A549 (cell line): ENCODE measurements at regions not wholly inside any gene's neighbourhood (a gene's known extent, or its start where the extent isn't known, plus 50 kb on each side); places are given as distances from the start of the nearest gene placed in this dataset.
A peak's percentile ranks its signal among the peaks of the same experiment; 100 is the strongest.

ENCODE experiments used
- ATAC-seq, 2 experiments: fragments of 200-7000 bp in 1 of 2; fragments of >200 bp in 1 of 2; cut with Nextera tagmentation in 1 of 2; cut with Tn5 transposase in 1 of 2; 3 replicates each; pipeline versions ENCODE4 v1.8.0 to v1.9.1; 2018 to 2020; ENCODE audit warnings: mild to moderate bottlenecking in 1 of 2, moderate library complexity in 1 of 2
- CTCF ChIA-PET: fragments of 300-600 bp; sonication (Branson Sonifier 250); formaldehyde crosslinking; extraction: SDS; loops from one replicate; lab custom pipeline; 2021; ENCODE audit warnings: antibody characterized with exemption, inconsistent platforms; lab: Yijun Ruan, JAX
- POLR2A ChIA-PET: fragments of 350-600 bp; formaldehyde crosslinking; extraction: SDS; loops from one replicate; lab custom pipeline; 2021; ENCODE audit warnings: antibody characterized with exemption, inconsistent platforms; lab: Yijun Ruan, JAX
- DNase-seq, 2 experiments: peaks; one replicate each; pipeline versions ENCODE4 v3.0.0 to v3.0.0-alpha.2; 2011 to 2016; ENCODE audit warnings: low read depth in 1 of 2, low spot score in 1 of 2
- FAIRE-seq: peaks from 2 replicates; lab custom pipeline; 2011; peaks lifted over from hg19 to GRCh38; lab: Jason Lieb, UNC
- H3K27ac ChIP-seq, 2 experiments: fragments of >200 bp; sonication (Bioruptor Twin); formaldehyde crosslinking; 3 replicates each; pipeline ENCODE4 v1.5.1; 2016 to 2017
- H3K4me1 ChIP-seq: fragments of >200 bp; sonication (Bioruptor Twin); formaldehyde crosslinking; 3 replicates; pipeline ENCODE4 v1.6.1; 2016
- H3K4me2 ChIP-seq: fragments of >200 bp; sonication (Bioruptor Twin); formaldehyde crosslinking; 3 replicates; pipeline ENCODE4 v1.6.1; 2016
- H3K4me3 ChIP-seq: fragments of >200 bp; sonication (Bioruptor Twin); formaldehyde crosslinking; 3 replicates; pipeline ENCODE4 v1.5.1; 2016
- H3K9me3 ChIP-seq: fragments of >200 bp; sonication (Bioruptor Twin); formaldehyde crosslinking; 3 replicates; pipeline ENCODE4 v1.6.1; 2016
- BHLHE40 ChIP-seq: IDR thresholded peaks from 2 replicates; pipeline ENCODE4 v1.6.1; 2012; ENCODE audit warnings: low read depth, low read length, inconsistent platforms
- CBX2 ChIP-seq: fragments of 200-600 bp; sonication (generic); IDR thresholded peaks from 2 replicates; pipeline ENCODE4 v1.6.1; 2016; ENCODE audit warnings: low read depth, mild to moderate bottlenecking, borderline replicate concordance
- CHD4 ChIP-seq: fragments of 200-600 bp; sonication (generic); IDR thresholded peaks from 2 replicates; pipeline ENCODE4 v1.6.1; 2016; ENCODE audit warnings: antibody characterized with exemption, mild to moderate bottlenecking, borderline replicate concordance
- EHMT2 ChIP-seq: fragments of 200-600 bp; sonication (generic); IDR thresholded peaks from 2 replicates; pipeline ENCODE4 v1.6.1; 2016; ENCODE audit warnings: antibody characterized with exemption, low read depth, mild to moderate bottlenecking, moderate library complexity
- EP300 ChIP-seq, 2 experiments: fragments of >200 bp; sonication (Bioruptor Twin); formaldehyde crosslinking; IDR thresholded peaks; 2 replicates in 1 of 2; 3 replicates in 1 of 2; pipeline ENCODE4 v1.6.1; 2016 to 2017
- FOSL2 ChIP-seq, 2 experiments: fragments of 450-650 bp in 1 of 2; fragments of >200 bp in 1 of 2; sonication (Bioruptor Twin) in 1 of 2; formaldehyde crosslinking; IDR thresholded peaks; 2 replicates each; pipeline versions ENCODE4 v1.5.0 to v1.6.1; 2016 to 2020; ENCODE audit warnings: mild to moderate bottlenecking in 1 of 2, moderate library complexity in 1 of 2
- HOXA7 ChIP-seq: fragments of 250-450 bp; sonication (Bioruptor Pico); IDR thresholded peaks from 2 replicates; pipeline ENCODE4 v1.5.0; 2020; ENCODE audit warnings: mild to moderate bottlenecking, moderate library complexity
- JUNB ChIP-seq: fragments of >200 bp; sonication (Bioruptor Twin); formaldehyde crosslinking; IDR thresholded peaks from 2 replicates; pipeline ENCODE4 v1.6.1; 2016
- NFE2L2 ChIP-seq: fragments of 150-350 bp; conservative IDR thresholded peaks from 2 replicates; pipeline ENCODE4 v1.6.1; 2014; ENCODE audit warnings: low read length
- NPAS2 ChIP-seq: fragments of 250-450 bp; sonication (Bioruptor Pico); IDR thresholded peaks from 2 replicates; pipeline ENCODE4 v1.8.0; 2022; ENCODE audit warnings: mild to moderate bottlenecking, moderate library complexity, borderline replicate concordance
- NR3C1 ChIP-seq: fragments of >200 bp; sonication (Bioruptor Twin); formaldehyde crosslinking; IDR thresholded peaks from 3 replicates; pipeline ENCODE4 v1.6.1; 2017
- PHF8 ChIP-seq: fragments of 200-600 bp; sonication (generic); IDR thresholded peaks from 2 replicates; pipeline ENCODE4 v1.6.1; 2016; ENCODE audit warnings: low read depth, mild to moderate bottlenecking, antibody characterized with exemption, moderate library complexity, borderline replicate concordance
- POLR2A ChIP-seq: IDR thresholded peaks from 2 replicates; pipeline ENCODE4 v1.6.1; 2012; ENCODE audit warnings: mild to moderate bottlenecking, low read length
- POLR2AphosphoS2 ChIP-seq: conservative IDR thresholded peaks from 2 replicates; pipeline ENCODE4 v1.6.1; 2012; ENCODE audit warnings: low read length, improper control_type of control experiment, inconsistent platforms
- RAD21 ChIP-seq, 2 experiments: fragments of >200 bp in 1 of 2; sonication (Bioruptor Twin) in 1 of 2; formaldehyde crosslinking in 1 of 2; IDR thresholded peaks in 1 of 2; conservative IDR thresholded peaks in 1 of 2; 2 replicates in 1 of 2; 3 replicates in 1 of 2; pipeline ENCODE4 v1.6.1; 2012 to 2018; ENCODE audit warnings: inconsistent platforms in 1 of 2
- RNF2 ChIP-seq: fragments of 200-600 bp; sonication (generic); IDR thresholded peaks from 2 replicates; pipeline ENCODE4 v1.6.1; 2016; ENCODE audit warnings: low read depth, mild to moderate bottlenecking, antibody characterized with exemption, moderate library complexity, borderline replicate concordance
- SREBF2 ChIP-seq: fragments of 450-650 bp; IDR thresholded peaks from 2 replicates; pipeline ENCODE4 v1.6.1; 2014; ENCODE audit warnings: mild to moderate bottlenecking, moderate library complexity
- ZC3H11A ChIP-seq: fragments of 450-650 bp; IDR thresholded peaks from 2 replicates; pipeline ENCODE4 v1.6.1; 2014; ENCODE audit warnings: antibody characterized with exemption, mild to moderate bottlenecking
- ZFP36 ChIP-seq: fragments of 450-650 bp; IDR thresholded peaks from 2 replicates; pipeline ENCODE4 v1.6.1; 2014; ENCODE audit warnings: borderline replicate concordance; ENCODE audit not compliant: partially characterized antibody
- ZNF302 ChIP-seq: fragments of 250-450 bp; sonication (Bioruptor Pico); IDR thresholded peaks from 2 replicates; pipeline ENCODE4 v1.9.0; 2021; ENCODE audit warnings: inconsistent platforms, mild to moderate bottlenecking, moderate library complexity
- WGBS: methylation state at CpG from one replicate; pipeline ENCODE4 v1.1.6; 2017; ENCODE audit errors: missing lambda C conversion rate; 5-methylcytosine and 5-hydroxymethylcytosine counted together
- TF ChIP-seq, protein P1 (sequence below): fragments of 200-600 bp; sonication (generic); IDR thresholded peaks from 2 replicates; pipeline ENCODE4 v1.6.1; 2016; ENCODE audit warnings: antibody characterized with exemption, mild to moderate bottlenecking, moderate library complexity
- TF ChIP-seq, protein P2 (sequence below): IDR thresholded peaks from 2 replicates; pipeline ENCODE4 v1.6.1; 2012
- TF ChIP-seq, protein P3 (sequence below): IDR thresholded peaks from 2 replicates; pipeline ENCODE4 v1.6.1; 2012

DNA sequence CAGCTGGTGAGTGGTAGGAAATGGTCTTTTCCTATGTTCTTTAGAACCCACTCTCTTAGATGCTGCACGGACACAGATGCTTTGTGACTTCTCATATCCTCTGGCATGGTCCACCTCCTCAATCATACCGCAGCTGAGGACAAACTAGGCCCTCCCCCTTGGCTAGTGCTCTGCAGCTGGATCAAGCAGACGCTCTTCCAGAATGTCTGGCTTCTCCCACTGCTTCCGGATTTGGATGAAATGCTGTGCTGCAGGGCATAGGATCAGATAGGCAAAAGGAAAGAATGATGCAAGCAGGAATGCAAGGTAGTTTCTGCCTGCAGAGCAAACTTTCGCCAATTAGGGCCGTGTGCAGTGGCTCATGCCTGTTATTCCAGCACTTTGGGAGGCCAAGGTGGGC is 75.7 kb upstream of the SLC4A7 start:
- WGBS: 82% methylated on average over 6 of the region's 6 CpGs
- Histone ChIP-seq H3K27ac (peak overlapping the region in 1 of 2 experiments; percentile 51; a peak in 3 of 6 replicates), H3K9me3 (no peaks in the 10 kb centered on the region), H3K4me3 (no peak overlapping the region), H3K4me2 (no peak overlapping the region), H3K4me1 (peaks cover 5% of the 10 kb centered on the region; the same call in 1 of the 3 replicates)
- ChIA-PET CTCF (no interaction called here), POLR2A (no interaction called here)
- FAIRE-seq (no peak), DNase-seq (no peak), ATAC-seq (peak in 1 of 2 experiments; percentile 48; a peak in 1 of 6 replicates)
- TF ChIP-seq FOSL2 (IDR thresholded peaks at IDR 0.05): no peak
- no peak for TF ChIP-seq FOSL2 (CRISPR knock-in tag; IDR thresholded peaks at IDR 0.05)
- TF ChIP-seq BHLHE40: no peak
- no peak for TF ChIP-seq JUNB
- TF ChIP-seq RAD21 (conservative IDR thresholded peaks at IDR 0.05 in 1 of 2, IDR thresholded peaks at IDR 0.05 in 1 of 2): no peak
- TF ChIP-seq HOXA7 (CRISPR knock-in tag): no peak
- TF ChIP-seq ZC3H11A: no peak
- TF ChIP-seq PHF8: no peak

DNA sequence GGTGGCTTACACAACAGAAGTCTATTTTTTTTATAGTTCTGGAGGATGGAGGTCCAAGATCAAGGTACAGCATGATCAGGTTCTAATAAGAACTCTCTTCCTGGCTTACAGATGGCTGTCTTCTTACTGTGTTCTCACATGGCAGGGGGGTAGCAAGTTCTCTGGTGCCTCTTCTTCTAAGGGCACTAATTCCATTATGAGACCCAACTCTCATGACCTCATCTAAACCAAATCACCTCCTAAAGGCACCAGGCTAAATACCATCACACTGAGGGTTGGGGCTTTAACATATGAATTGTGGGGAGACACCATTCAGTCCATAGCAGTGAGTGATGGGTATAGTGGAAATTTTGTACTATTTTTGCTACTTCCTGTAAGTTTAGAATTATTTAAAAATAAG is 75.2 kb upstream of the SLC4A7 start:
- peaks cover 9% of the 10 kb centered on the region; the same call in 2 of the 3 replicates for H3K4me1 ChIP-seq
- H3K27ac ChIP-seq: peak overlapping the region in 1 of 2 experiments; percentile 51; a peak in 2 of 6 replicates
- no peak for DNase-seq
- no peak for FAIRE-seq
- ChIA-PET POLR2A (no interaction called here), CTCF (no interaction called here)
- no peak overlapping the region for H3K4me3 ChIP-seq
- TF ChIP-seq RNF2 (no peak), NFE2L2 (no peak)
- TF ChIP-seq, protein P1, sequence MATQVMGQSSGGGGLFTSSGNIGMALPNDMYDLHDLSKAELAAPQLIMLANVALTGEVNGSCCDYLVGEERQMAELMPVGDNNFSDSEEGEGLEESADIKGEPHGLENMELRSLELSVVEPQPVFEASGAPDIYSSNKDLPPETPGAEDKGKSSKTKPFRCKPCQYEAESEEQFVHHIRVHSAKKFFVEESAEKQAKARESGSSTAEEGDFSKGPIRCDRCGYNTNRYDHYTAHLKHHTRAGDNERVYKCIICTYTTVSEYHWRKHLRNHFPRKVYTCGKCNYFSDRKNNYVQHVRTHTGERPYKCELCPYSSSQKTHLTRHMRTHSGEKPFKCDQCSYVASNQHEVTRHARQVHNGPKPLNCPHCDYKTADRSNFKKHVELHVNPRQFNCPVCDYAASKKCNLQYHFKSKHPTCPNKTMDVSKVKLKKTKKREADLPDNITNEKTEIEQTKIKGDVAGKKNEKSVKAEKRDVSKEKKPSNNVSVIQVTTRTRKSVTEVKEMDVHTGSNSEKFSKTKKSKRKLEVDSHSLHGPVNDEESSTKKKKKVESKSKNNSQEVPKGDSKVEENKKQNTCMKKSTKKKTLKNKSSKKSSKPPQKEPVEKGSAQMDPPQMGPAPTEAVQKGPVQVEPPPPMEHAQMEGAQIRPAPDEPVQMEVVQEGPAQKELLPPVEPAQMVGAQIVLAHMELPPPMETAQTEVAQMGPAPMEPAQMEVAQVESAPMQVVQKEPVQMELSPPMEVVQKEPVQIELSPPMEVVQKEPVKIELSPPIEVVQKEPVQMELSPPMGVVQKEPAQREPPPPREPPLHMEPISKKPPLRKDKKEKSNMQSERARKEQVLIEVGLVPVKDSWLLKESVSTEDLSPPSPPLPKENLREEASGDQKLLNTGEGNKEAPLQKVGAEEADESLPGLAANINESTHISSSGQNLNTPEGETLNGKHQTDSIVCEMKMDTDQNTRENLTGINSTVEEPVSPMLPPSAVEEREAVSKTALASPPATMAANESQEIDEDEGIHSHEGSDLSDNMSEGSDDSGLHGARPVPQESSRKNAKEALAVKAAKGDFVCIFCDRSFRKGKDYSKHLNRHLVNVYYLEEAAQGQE: no peak
- no peak for ATAC-seq
- no peak overlapping the region for H3K4me2 ChIP-seq
- no peaks in the 10 kb centered on the region for H3K9me3 ChIP-seq

DNA sequence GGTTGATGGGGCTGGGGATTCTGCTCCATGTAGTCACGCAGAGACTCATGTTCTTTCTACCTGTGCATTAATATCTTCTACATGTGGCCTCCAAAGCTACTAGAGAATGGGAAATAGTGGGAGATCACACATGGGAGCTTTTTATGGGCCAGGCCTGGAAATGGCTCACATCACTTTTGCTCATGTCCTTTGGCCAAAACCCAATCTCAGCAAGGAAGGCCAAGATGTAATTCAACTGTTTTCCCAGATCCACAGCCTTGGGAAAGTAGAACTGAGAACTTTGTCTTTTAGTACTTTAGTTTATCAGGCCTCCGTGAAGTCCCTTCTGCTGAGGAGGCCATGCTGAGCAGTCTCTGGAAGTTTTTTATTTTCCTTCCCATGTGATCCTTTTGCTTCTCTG is 73.2 kb upstream of the SLC4A7 start:
- peak overlapping the region in 1 of 2 experiments; percentile 62; a peak in 3 of 6 replicates for H3K27ac ChIP-seq
- TF ChIP-seq NPAS2 (CRISPR knock-in tag) (no peak), CBX2 (no peak), JUNB (no peak), POLR2A (no peak), ZFP36 (no peak), NFE2L2 (no peak), SREBF2 (no peak), ZNF302 (CRISPR knock-in tag) (no peak), RNF2 (no peak), POLR2AphosphoS2 (no peak), NR3C1 (no peak), EP300 (IDR thresholded peaks at IDR 0.05) (no peak), EHMT2 (no peak), CHD4 (no peak)
- TF ChIP-seq, protein P2, sequence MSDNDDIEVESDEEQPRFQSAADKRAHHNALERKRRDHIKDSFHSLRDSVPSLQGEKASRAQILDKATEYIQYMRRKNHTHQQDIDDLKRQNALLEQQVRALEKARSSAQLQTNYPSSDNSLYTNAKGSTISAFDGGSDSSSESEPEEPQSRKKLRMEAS: no peak
- TF ChIP-seq, protein P1: no peak
- TF ChIP-seq, protein P3, sequence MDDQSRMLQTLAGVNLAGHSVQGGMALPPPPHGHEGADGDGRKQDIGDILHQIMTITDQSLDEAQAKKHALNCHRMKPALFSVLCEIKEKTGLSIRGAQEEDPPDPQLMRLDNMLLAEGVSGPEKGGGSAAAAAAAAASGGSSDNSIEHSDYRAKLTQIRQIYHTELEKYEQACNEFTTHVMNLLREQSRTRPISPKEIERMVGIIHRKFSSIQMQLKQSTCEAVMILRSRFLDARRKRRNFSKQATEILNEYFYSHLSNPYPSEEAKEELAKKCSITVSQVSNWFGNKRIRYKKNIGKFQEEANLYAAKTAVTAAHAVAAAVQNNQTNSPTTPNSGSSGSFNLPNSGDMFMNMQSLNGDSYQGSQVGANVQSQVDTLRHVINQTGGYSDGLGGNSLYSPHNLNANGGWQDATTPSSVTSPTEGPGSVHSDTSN: no peak

More for the DNA sequence above, 73.2 kb upstream of the SLC4A7 start:
- Histone ChIP-seq H3K9me3 (no peaks in the 10 kb centered on the region), H3K4me3 (no peak overlapping the region), H3K4me2 (no peak overlapping the region), H3K4me1 (peaks cover 29% of the 10 kb centered on the region)
- WGBS: 98% methylated on average over 2 of the region's 2 CpGs
- DNase-seq (no peak), ATAC-seq (no peak), FAIRE-seq (no peak)
- POLR2A ChIA-PET: no interaction called here
- CTCF ChIA-PET: interaction anchor here (1.0 to 1.5 kb wide), 3 partner anchors 60 to 155 kb away, joined by 3 to 4 read pairs (median 4); no protein-coding TSS in a partner anchor
